ENCODE measurements at regions not wholly inside any gene's neighbourhood (a gene's known extent, or its start where the extent isn't known, plus 50 kb on each side); places are given as distances from the start of the nearest gene placed in this dataset.

- no peak for TF ChIP-seq CTCF (IDR thresholded peaks at IDR 0.05)
Measured at GRCh38 chr16:64540434-64540833, 581.4 kb downstream of the CDH11 start.

- TF ChIP-seq CTCF (IDR thresholded peaks at IDR 0.05) = no peak
Measured at GRCh38 chr16:64539811-64540371, 582.0 kb downstream of the CDH11 start.

- no peak for TF ChIP-seq CTCF (IDR thresholded peaks at IDR 0.05)
Measured at GRCh38 chr16:64534180-64534780, 587.6 kb downstream of the CDH11 start.

- TF ChIP-seq CTCF (IDR thresholded peaks at IDR 0.05) = no peak
Measured at GRCh38 chr16:64532691-64533090, 589.2 kb downstream of the CDH11 start.

- no peak for TF ChIP-seq CTCF (IDR thresholded peaks at IDR 0.05)
Measured at GRCh38 chr16:64532117-64532516, 589.7 kb downstream of the CDH11 start.

GRCh38 chr16:64531401-64531800 is 590.5 kb downstream of the CDH11 start:
- TF ChIP-seq CTCF (IDR thresholded peaks at IDR 0.05) = no peak

- TF ChIP-seq CTCF (IDR thresholded peaks at IDR 0.05) = no peak
Measured at GRCh38 chr16:64522548-64522947, 599.3 kb downstream of the CDH11 start.

GRCh38 chr16:64513871-64514270 is 608.0 kb downstream of the CDH11 start:
- TF ChIP-seq CTCF (IDR thresholded peaks at IDR 0.05) = no peak
